GM19239 (cell line): ENCODE measurements at regions not wholly inside any gene's neighbourhood (a gene's known extent, or its start where the extent isn't known, plus 50 kb on each side); places are given as distances from the start of the nearest gene placed in this dataset.

ENCODE experiments used
- DNase-seq: peaks from one replicate; pipeline ENCODE4 v3.0.0; 2011; ENCODE audit warnings: low spot score; ENCODE audit not compliant: insufficient read length
- FAIRE-seq: peaks from 2 replicates; lab custom pipeline; 2011; peaks lifted over from hg19 to GRCh38; lab: Jason Lieb, UNC

- FAIRE-seq, result peak; percentile 58
- peak; percentile 71 for DNase-seq
Observed at GRCh38 chr6:30396833-30397479, 52.0 kb downstream of the RPP21 start.

- FAIRE-seq (no peak), DNase-seq (no peak)
Observed at GRCh38 chr6:30397697-30398096, 52.7 kb downstream of the RPP21 start.

GRCh38 chr6:30399390-30400058, 54.6 kb downstream of the RPP21 start:
- no peak for FAIRE-seq
- DNase-seq, result no peak

GRCh38 chr6:30405934-30406333, 61.0 kb downstream of the RPP21 start:
- DNase-seq, result no peak
- FAIRE-seq, result no peak

- DNase-seq, result no peak
- no peak for FAIRE-seq
Observed at GRCh38 chr6:30409184-30409583, 64.2 kb downstream of the RPP21 start.

GRCh38 chr6:30411515-30412207, 66.7 kb downstream of the RPP21 start:
- FAIRE-seq (peak; percentile 87), DNase-seq (no peak)

GRCh38 chr6:30418448-30418847, 70.9 kb upstream of the HLA-E start:
- FAIRE-seq (no peak), DNase-seq (no peak)

- no peak for DNase-seq
- FAIRE-seq, result no peak
Observed at GRCh38 chr6:30424549-30424948, 64.8 kb upstream of the HLA-E start.
